Adrenal gland (tissue), 9 donors: ENCODE measurements at regions not wholly inside any gene's neighbourhood (a gene's known extent, or its start where the extent isn't known, plus 50 kb on each side); places are given as distances from the start of the nearest gene placed in this dataset.

Source experiments
- DNase-seq, 7 donors: peaks; one replicate each; pipeline ENCODE4 v3.0.0-alpha.2; 2019 to 2020
- H3K27ac ChIP-seq, 5 donors: fragments of 200-600 bp; sonication (generic) in 4 of 5; 1 replicate in 3 of 5; 2 replicates in 2 of 5; pipeline versions ENCODE4 v1.5.1 to v1.8.0; 2016 to 2020; ENCODE audit warnings: mild to moderate bottlenecking in 1 of 5
- H3K27me3 ChIP-seq: fragments of 200-600 bp; 2 replicates; pipeline ENCODE4 v1.8.0; 2021
- H3K36me3 ChIP-seq, 2 donors: fragments of 200-600 bp; replicated peaks in 1 of 2; 1 replicate in 1 of 2; 2 replicates in 1 of 2; pipeline versions ENCODE4 v1.5.1 to v1.8.0; 2018 to 2022
- H3K4me1 ChIP-seq, 2 donors: fragments of 200-600 bp; replicated peaks in 1 of 2; 1 replicate in 1 of 2; 2 replicates in 1 of 2; pipeline versions ENCODE4 v1.5.1 to v1.8.0; 2018 to 2021
- H3K4me3 ChIP-seq, 4 donors: fragments of 200-600 bp; sonication (generic) in 3 of 4; one replicate each; pipeline ENCODE4 v1.5.1; 2016 to 2018
- H3K9me3 ChIP-seq, 3 donors: fragments of 200-600 bp; sonication (generic) in 1 of 3; replicated peaks in 1 of 3; 1 replicate in 2 of 3; 2 replicates in 1 of 3; pipeline versions ENCODE4 v1.5.1 to v1.8.0; 2016 to 2021
- CTCF ChIP-seq, 6 experiments: fragments of 450-650 bp in 4 of 6; fragments of 200-600 bp in 2 of 6; sonication (generic) in 1 of 6; IDR thresholded peaks; 1 replicate in 5 of 6; 2 replicates in 1 of 6; pipeline versions ENCODE4 v1.5.1 to v1.8.0; 2016 to 2021; ENCODE audit warnings: antibody characterized with exemption in 6 of 6, mild to moderate bottlenecking in 2 of 6, moderate library complexity in 1 of 6
- POLR2A ChIP-seq, 2 donors: fragments of 450-650 bp; IDR thresholded peaks; one replicate each; pipeline ENCODE4 v1.6.1; 2017; ENCODE audit warnings: antibody characterized with exemption in 2 of 2, mild to moderate bottlenecking in 2 of 2, moderate library complexity in 1 of 2
- WGBS, 4 donors: extraction: QIAGEN DNeasy Blood & Tissue Kit in 2 of 4; methylation state at CpG; one replicate each; pipeline versions ENCODE4 v1.1.5 to v1.1.7; 2013 to 2017; 5-methylcytosine and 5-hydroxymethylcytosine counted together
- intact Hi-C, 2 donors: fragments of 100-400 bp; cut with DNase I; formaldehyde crosslinking; loops; one replicate each; pipeline versions ENCODE4 v1.14.1 to v1.15.0; 2022 to 2023
- donor health status: healthy with polysubstance abuse.
- donor health status: Bipolar disorder and iron deficiency.
- donor health status: DM: yes; HTN: yes; CAD: no.
- donor health status: DM: no; HTN: no; CAD: no.
- donor health status: DM: no; HTN: no; CAD: no.

- intact Hi-C loops, result no loop called here
- WGBS, 4 donors, result 54 to 70% (median 65%) methylated on average over 3 of the region's 3 CpGs
- Histone ChIP-seq H3K27ac (no peak overlapping the region), H3K36me3 (no peaks in the 10 kb centered on the region), H3K4me3 (no peak overlapping the region), H3K9me3 (peaks cover 3 to 10% (median 6%) of the 10 kb centered on the region in 3 donors), H3K27me3 (no peaks in the 10 kb centered on the region), H3K4me1 (no peaks in the 10 kb centered on the region)
- DNase-seq, result no peak
- no peak for TF ChIP-seq POLR2A (IDR thresholded peaks at IDR 0.05)
- TF ChIP-seq CTCF (IDR thresholded peaks at IDR 0.05), result no peak
Measured at GRCh38 chr9:30410273-30410672, 1974.2 kb upstream of the ACO1 start.

GRCh38 chr9:30411571-30411970, 1972.9 kb upstream of the ACO1 start:
- Histone ChIP-seq H3K4me3 (no peak overlapping the region), H3K27me3 (no peaks in the 10 kb centered on the region), H3K27ac (no peak overlapping the region), H3K36me3 (no peaks in the 10 kb centered on the region), H3K4me1 (no peaks in the 10 kb centered on the region), H3K9me3 (peaks cover 3 to 10% (median 6%) of the 10 kb centered on the region in 3 donors)
- no peak for DNase-seq
- TF ChIP-seq POLR2A (IDR thresholded peaks at IDR 0.05) (no peak), CTCF (IDR thresholded peaks at IDR 0.05) (no peak)
- intact Hi-C loops, result no loop called here
- WGBS, 4 donors, result 82 to 100% (median 90%) methylated on average over 2 to 5 of the region's 5 CpGs

GRCh38 chr9:30459156-30459555, 1925.3 kb upstream of the ACO1 start:
- no peak for DNase-seq
- 60 to 69% (median 63%) methylated on average over 2 of the region's 2 CpGs for WGBS, 4 donors
- no peaks in the 10 kb centered on the region for H3K4me1 ChIP-seq
- no peaks in the 10 kb centered on the region for H3K36me3 ChIP-seq
- H3K9me3 ChIP-seq, result no peaks in the 10 kb centered on the region
- H3K27me3 ChIP-seq, result no peaks in the 10 kb centered on the region
- no peak for TF ChIP-seq CTCF (IDR thresholded peaks at IDR 0.05)
- no peak for TF ChIP-seq POLR2A (IDR thresholded peaks at IDR 0.05)
- H3K4me3 ChIP-seq, result no peak overlapping the region
- H3K27ac ChIP-seq, result no peak overlapping the region
- intact Hi-C loops, result no loop called here

- H3K4me3 ChIP-seq, result no peak overlapping the region
- DNase-seq, result no peak
- H3K27me3 ChIP-seq, result no peaks in the 10 kb centered on the region
- intact Hi-C loops, result no loop called here
- WGBS, 4 donors, result 72 to 84% (median 76%) methylated on average over 4 of the region's 4 CpGs
- H3K4me1 ChIP-seq, result no peaks in the 10 kb centered on the region
- no peaks in the 10 kb centered on the region for H3K9me3 ChIP-seq
- H3K27ac ChIP-seq, result no peak overlapping the region
- no peak for TF ChIP-seq CTCF (IDR thresholded peaks at IDR 0.05)
- TF ChIP-seq POLR2A (IDR thresholded peaks at IDR 0.05), result no peak
- no peaks in the 10 kb centered on the region for H3K36me3 ChIP-seq
Measured at GRCh38 chr9:30476826-30477225, 1907.6 kb upstream of the ACO1 start.
